ENCODE measurements at regions not wholly inside any gene's neighbourhood (a gene's known extent, or its start where the extent isn't known, plus 50 kb on each side); places are given as distances from the start of the nearest gene placed in this dataset.

GRCh38 chr4:83213640-83214039 is 71.0 kb downstream of the COQ2 start:
- Histone ChIP-seq H3K36me3 (replicated peaks) (no peaks in the 10 kb centered on the region), H3K27me3 (replicated peaks) (no peaks in the 10 kb centered on the region), H3K27ac (no peak overlapping the region), H3K4me3 (ENCODE audit: low read depth, low read length) (no peak overlapping the region)
- DNase-seq, result no peak
- no peak for TF ChIP-seq CTCF (IDR thresholded peaks at IDR 0.05; ENCODE audit: low read depth, low read length, missing control alignments)
- in situ Hi-C loops (cut with HindIII; ENCODE audit: low pct_ligation_motif_present, low sequenced_read_pairs), result no loop called here

GRCh38 chr4:83212041-83212851 is 72.4 kb downstream of the COQ2 start:
- in situ Hi-C loops (cut with HindIII; ENCODE audit: low pct_ligation_motif_present, low sequenced_read_pairs), result no loop called here
- Histone ChIP-seq H3K27me3 (replicated peaks) (no peaks in the 10 kb centered on the region), H3K27ac (no peak overlapping the region), H3K36me3 (replicated peaks) (no peaks in the 10 kb centered on the region), H3K4me3 (ENCODE audit: low read depth, low read length) (no peak overlapping the region)
- DNase-seq, result no peak
- no peak for TF ChIP-seq CTCF (IDR thresholded peaks at IDR 0.05; ENCODE audit: low read depth, low read length, missing control alignments)

- Histone ChIP-seq H3K36me3 (replicated peaks) (no peaks in the 10 kb centered on the region), H3K27ac (no peak overlapping the region), H3K4me3 (ENCODE audit: low read depth, low read length) (no peak overlapping the region), H3K27me3 (replicated peaks) (no peaks in the 10 kb centered on the region)
- TF ChIP-seq CTCF (IDR thresholded peaks at IDR 0.05; ENCODE audit: low read depth, low read length, missing control alignments), result no peak
- DNase-seq, result no peak
- in situ Hi-C loops (cut with HindIII; ENCODE audit: low pct_ligation_motif_present, low sequenced_read_pairs), result no loop called here
These were observed 75.2 kb downstream of the COQ2 start for GRCh38 chr4:83209419-83209818.

- no peak for DNase-seq
- TF ChIP-seq CTCF (IDR thresholded peaks at IDR 0.05; ENCODE audit: low read depth, low read length, missing control alignments), result no peak
- in situ Hi-C loops (cut with HindIII; ENCODE audit: low pct_ligation_motif_present, low sequenced_read_pairs), result no loop called here
- H3K27ac ChIP-seq, result no peak overlapping the region
- no peaks in the 10 kb centered on the region for H3K27me3 ChIP-seq (replicated peaks)
- no peaks in the 10 kb centered on the region for H3K36me3 ChIP-seq (replicated peaks)
- H3K4me3 ChIP-seq (ENCODE audit: low read depth, low read length), result no peak overlapping the region
These were observed 75.9 kb downstream of the COQ2 start for GRCh38 chr4:83208371-83209365.

- peak; percentile 65 for DNase-seq
- Histone ChIP-seq H3K27me3 (replicated peaks) (no peaks in the 10 kb centered on the region), H3K4me3 (ENCODE audit: low read depth, low read length) (no peak overlapping the region), H3K27ac (no peak overlapping the region), H3K36me3 (replicated peaks) (no peaks in the 10 kb centered on the region)
- in situ Hi-C loops (cut with HindIII; ENCODE audit: low pct_ligation_motif_present, low sequenced_read_pairs), result no loop called here
- TF ChIP-seq CTCF (IDR thresholded peaks at IDR 0.05; ENCODE audit: low read depth, low read length, missing control alignments), result no peak
These were observed 77.0 kb downstream of the COQ2 start for GRCh38 chr4:83207497-83208101.

Data from brain microvascular endothelial cell (primary cell).